H9 (cell line): ENCODE measurements at regions not wholly inside any gene's neighbourhood (a gene's known extent, or its start where the extent isn't known, plus 50 kb on each side); places are given as distances from the start of the nearest gene placed in this dataset.

Source experiments
- DNase-seq: peaks from one replicate; pipeline ENCODE4 v3.0.0-alpha.2; 2017
- H2AFZ ChIP-seq: one replicate; pipeline ENCODE4 v1.6.1; 2013; ENCODE audit warnings: mild to moderate bottlenecking, low read length, control low read depth, moderate library complexity
- H2AK5ac ChIP-seq: 2 replicates; pipeline ENCODE4 v1.6.1; 2013; ENCODE audit warnings: low read length, control low read depth, mixed read lengths; ENCODE audit not compliant: insufficient read length
- H2BK120ac ChIP-seq: one replicate; pipeline ENCODE4 v1.6.1; 2013; ENCODE audit warnings: low read depth, mild to moderate bottlenecking, low read length, control low read depth, inconsistent platforms; ENCODE audit not compliant: poor library complexity, severe bottlenecking
- H2BK12ac ChIP-seq: 2 replicates; pipeline ENCODE4 v1.6.1; 2013; ENCODE audit warnings: low read length, control low read depth, mixed read lengths, low read depth; ENCODE audit not compliant: insufficient read length
- H2BK15ac ChIP-seq: 2 replicates; pipeline ENCODE4 v1.6.1; 2013; ENCODE audit warnings: low read depth, low read length, control low read depth
- H2BK20ac ChIP-seq: one replicate; pipeline ENCODE4 v1.6.1; 2013; ENCODE audit warnings: low read depth, mild to moderate bottlenecking, low read length, control low read depth, inconsistent platforms; ENCODE audit not compliant: poor library complexity, severe bottlenecking
- H2BK5ac ChIP-seq: 2 replicates; pipeline ENCODE4 v1.6.1; 2013; ENCODE audit warnings: low read length, control low read depth, mixed read lengths; ENCODE audit not compliant: insufficient read length
- H3K14ac ChIP-seq: 2 replicates; pipeline ENCODE4 v1.6.1; 2013; ENCODE audit warnings: low read length, control low read depth; ENCODE audit not compliant: insufficient read depth
- H3K18ac ChIP-seq: 2 replicates; pipeline ENCODE4 v1.6.1; 2013; ENCODE audit warnings: low read depth, mild to moderate bottlenecking, mixed read lengths, low read length, control low read depth; ENCODE audit not compliant: insufficient read length
- H3K23ac ChIP-seq: 2 replicates; pipeline ENCODE4 v1.6.1; 2013; ENCODE audit warnings: low read length, control low read depth, mixed read lengths, low read depth; ENCODE audit not compliant: insufficient read length
- H3K23me2 ChIP-seq: 2 replicates; pipeline ENCODE4 v1.6.1; 2013; ENCODE audit warnings: low read depth, mild to moderate bottlenecking, mixed read lengths, low read length, control low read depth; ENCODE audit not compliant: insufficient read length, poor library complexity, severe bottlenecking
- H3K27ac ChIP-seq: 2 replicates; pipeline ENCODE4 v1.5.1; 2013; ENCODE audit warnings: low read length, control low read depth, mixed read lengths, low read depth; ENCODE audit not compliant: insufficient read length
- H3K27me3 ChIP-seq: 2 replicates; pipeline ENCODE4 v1.6.1; 2013; ENCODE audit warnings: low read length, control low read depth, inconsistent platforms; ENCODE audit not compliant: insufficient read depth
- H3K4ac ChIP-seq: 2 replicates; pipeline ENCODE4 v1.6.1; 2013; ENCODE audit warnings: low read depth, mild to moderate bottlenecking, control low read depth, inconsistent platforms, low read length, moderate library complexity
- H3K4me1 ChIP-seq: 2 replicates; pipeline ENCODE4 v1.6.1; 2013; ENCODE audit warnings: low read length, control low read depth, inconsistent platforms; ENCODE audit not compliant: insufficient read depth
- H3K4me2 ChIP-seq: 2 replicates; pipeline ENCODE4 v1.6.1; 2013; ENCODE audit warnings: low read length, control low read depth, mixed read lengths; ENCODE audit not compliant: insufficient read length, insufficient read depth
- H3K56ac ChIP-seq: 2 replicates; pipeline ENCODE4 v1.6.1; 2013; ENCODE audit warnings: low read depth, mild to moderate bottlenecking, mixed read lengths, low read length, control low read depth; ENCODE audit not compliant: insufficient read length
- H3K79me1 ChIP-seq: 2 replicates; pipeline ENCODE4 v1.6.1; 2013; ENCODE audit warnings: low read depth, mild to moderate bottlenecking, moderate library complexity, low read length, control low read depth, inconsistent platforms; ENCODE audit not compliant: insufficient read depth, poor library complexity, severe bottlenecking
- H3K79me2 ChIP-seq: 2 replicates; pipeline ENCODE4 v1.6.1; 2013; ENCODE audit warnings: low read length, control low read depth, inconsistent platforms; ENCODE audit not compliant: insufficient read depth
- H3K9ac ChIP-seq: 2 replicates; pipeline ENCODE4 v1.6.1; 2013; ENCODE audit warnings: low read length, control low read depth, mixed read lengths; ENCODE audit not compliant: insufficient read length; ENCODE audit errors: extremely low read depth
- H3K9me3 ChIP-seq: one replicate; pipeline ENCODE4 v1.6.1; 2013; ENCODE audit warnings: low read depth, low read length, inconsistent platforms; ENCODE audit not compliant: control insufficient read depth
- H3T11ph ChIP-seq: one replicate; pipeline ENCODE4 v1.6.1; 2013; ENCODE audit warnings: mild to moderate bottlenecking, low read length, control low read depth, inconsistent platforms
- H4K20me1 ChIP-seq: one replicate; pipeline ENCODE4 v1.6.1; 2013; ENCODE audit not compliant: control insufficient read depth, insufficient read length, insufficient read depth
- H4K5ac ChIP-seq: 2 replicates; pipeline ENCODE4 v1.6.1; 2013; ENCODE audit warnings: low read depth, mild to moderate bottlenecking, mixed read lengths, low read length, control low read depth; ENCODE audit not compliant: insufficient read length
- H4K8ac ChIP-seq: replicated peaks from 2 replicates; pipeline ENCODE4 v1.6.1; 2013; ENCODE audit warnings: low read length, control low read depth, mixed read lengths, low read depth; ENCODE audit not compliant: insufficient read length
- H4K91ac ChIP-seq: 2 replicates; pipeline ENCODE4 v1.6.1; 2013; ENCODE audit warnings: low read depth, mild to moderate bottlenecking, moderate library complexity, mixed read lengths, low read length, control low read depth; ENCODE audit not compliant: insufficient read length
- H3K27ac Mint-ChIP-seq, 3 experiments: 2 replicates in 2 of 3; 3 replicates in 1 of 3; pipeline ENCODE4 v1.8.0; 2020 to 2021; ENCODE audit warnings: mixed read lengths in 3 of 3, mild to moderate bottlenecking in 1 of 3, moderate library complexity in 1 of 3
- H3K27me3 Mint-ChIP-seq: 2 replicates; pipeline ENCODE4 v1.8.0; 2021; ENCODE audit warnings: low read depth, mild to moderate bottlenecking, moderate library complexity, mixed read lengths
- H3K36me3 Mint-ChIP-seq, 3 experiments: 2 replicates in 2 of 3; 3 replicates in 1 of 3; pipeline ENCODE4 v1.8.0; 2020 to 2021; ENCODE audit warnings: low read depth in 3 of 3, mixed read lengths in 3 of 3; ENCODE audit not compliant: insufficient read depth in 1 of 3
- H3K4me1 Mint-ChIP-seq, 2 experiments: 2 replicates each; pipeline ENCODE4 v1.8.0; 2020; ENCODE audit warnings: mixed read lengths in 2 of 2
- H3K4me3 Mint-ChIP-seq, 2 experiments: 2 replicates in 1 of 2; 3 replicates in 1 of 2; pipeline ENCODE4 v1.8.0; 2020 to 2021; ENCODE audit warnings: mild to moderate bottlenecking in 2 of 2, mixed read lengths in 2 of 2, moderate library complexity in 1 of 2
- H3K9me3 Mint-ChIP-seq, 2 experiments: 2 replicates in 1 of 2; 3 replicates in 1 of 2; pipeline ENCODE4 v1.8.0; 2020; ENCODE audit warnings: mild to moderate bottlenecking in 2 of 2, mixed read lengths in 2 of 2, moderate library complexity in 1 of 2
- WGBS: extraction: QIAGEN DNeasy Blood & Tissue Kit; methylation state at CpG from one replicate; pipeline ENCODE4 v1.1.7; 2013; ENCODE audit warnings: missing lambda C conversion rate, low lambda C conversion rate, mixed read lengths; ENCODE audit not compliant: insufficient read length; ENCODE audit errors: extremely low coverage; 5-methylcytosine and 5-hydroxymethylcytosine counted together
- TF ChIP-seq, protein P1 (sequence below): fragments of 200-600 bp; sonication (generic); conservative IDR thresholded peaks from 3 replicates; pipeline ENCODE4 v1.8.0; 2021; ENCODE audit warnings: antibody characterized with exemption, mild to moderate bottlenecking

- TF ChIP-seq, protein P1, sequence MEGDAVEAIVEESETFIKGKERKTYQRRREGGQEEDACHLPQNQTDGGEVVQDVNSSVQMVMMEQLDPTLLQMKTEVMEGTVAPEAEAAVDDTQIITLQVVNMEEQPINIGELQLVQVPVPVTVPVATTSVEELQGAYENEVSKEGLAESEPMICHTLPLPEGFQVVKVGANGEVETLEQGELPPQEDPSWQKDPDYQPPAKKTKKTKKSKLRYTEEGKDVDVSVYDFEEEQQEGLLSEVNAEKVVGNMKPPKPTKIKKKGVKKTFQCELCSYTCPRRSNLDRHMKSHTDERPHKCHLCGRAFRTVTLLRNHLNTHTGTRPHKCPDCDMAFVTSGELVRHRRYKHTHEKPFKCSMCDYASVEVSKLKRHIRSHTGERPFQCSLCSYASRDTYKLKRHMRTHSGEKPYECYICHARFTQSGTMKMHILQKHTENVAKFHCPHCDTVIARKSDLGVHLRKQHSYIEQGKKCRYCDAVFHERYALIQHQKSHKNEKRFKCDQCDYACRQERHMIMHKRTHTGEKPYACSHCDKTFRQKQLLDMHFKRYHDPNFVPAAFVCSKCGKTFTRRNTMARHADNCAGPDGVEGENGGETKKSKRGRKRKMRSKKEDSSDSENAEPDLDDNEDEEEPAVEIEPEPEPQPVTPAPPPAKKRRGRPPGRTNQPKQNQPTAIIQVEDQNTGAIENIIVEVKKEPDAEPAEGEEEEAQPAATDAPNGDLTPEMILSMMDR: no peak
- no peak overlapping the region; a peak in 1 of 7 replicates for H3K27ac Mint-ChIP-seq
- Histone ChIP-seq H2AFZ (no peak overlapping the region), H2AK5ac (no peak overlapping the region), H3K23ac (no peak overlapping the region), H2BK20ac (no peak overlapping the region), H3K14ac (no peak overlapping the region), H2BK12ac (no peak overlapping the region), H2BK120ac (no peak overlapping the region), H3K27me3 (no peaks in the 10 kb centered on the region), H4K20me1 (no peaks in the 10 kb centered on the region), H3K4ac (no peak overlapping the region), H3K9ac (no peak overlapping the region), H4K91ac (no peak overlapping the region), H3K56ac (no peak overlapping the region), H3K27ac (no peak overlapping the region), H4K8ac (no peak overlapping the region), H4K5ac (no peak overlapping the region), H3K4me2 (no peak overlapping the region), H2BK5ac (no peak overlapping the region), H2BK15ac (no peak overlapping the region), H3K9me3 (no peaks in the 10 kb centered on the region), H3K18ac (no peak overlapping the region), H3K23me2 (no peaks in the 10 kb centered on the region), H3K79me1 (no peaks in the 10 kb centered on the region), H3K79me2 (no peaks in the 10 kb centered on the region), H3K4me1 (no peaks in the 10 kb centered on the region), H3T11ph (no peak overlapping the region)
- DNase-seq: no peak
- H3K4me3 Mint-ChIP-seq: no peak overlapping the region
- H3K36me3 Mint-ChIP-seq: no peaks in the 10 kb centered on the region
- peaks cover 22 to 33% of the 10 kb centered on the region in 2 experiments for H3K4me1 Mint-ChIP-seq
- no CpG with 5 or more reads among the region's 14 CpGs for WGBS
- no peaks in the 10 kb centered on the region for H3K9me3 Mint-ChIP-seq
- peaks cover 6% of the 10 kb centered on the region for H3K27me3 Mint-ChIP-seq
These were observed 72.9 kb upstream of the SLC2A1 start for GRCh38 chr1:43031316-43032203.
